Activated naive CD8-positive, alpha-beta T cell (primary cell): ENCODE measurements at regions not wholly inside any gene's neighbourhood (a gene's known extent, or its start where the extent isn't known, plus 50 kb on each side); places are given as distances from the start of the nearest gene placed in this dataset.

ENCODE experiments used
- H3K27ac Mint-ChIP-seq: one replicate; pipeline ENCODE4 v1.8.0; 2021; ENCODE audit warnings: mixed read lengths
- H3K27me3 Mint-ChIP-seq: one replicate; pipeline ENCODE4 v1.8.0; 2021; ENCODE audit warnings: mixed read lengths
- H3K36me3 Mint-ChIP-seq: one replicate; pipeline ENCODE4 v1.8.0; 2021; ENCODE audit warnings: mixed read lengths
- H3K4me1 Mint-ChIP-seq: one replicate; pipeline ENCODE4 v1.8.0; 2021; ENCODE audit warnings: low read depth, mixed read lengths
- H3K4me3 Mint-ChIP-seq: one replicate; pipeline ENCODE4 v1.8.0; 2021; ENCODE audit warnings: mild to moderate bottlenecking, mixed read lengths
- H3K9me3 Mint-ChIP-seq: one replicate; pipeline ENCODE4 v1.8.0; 2021; ENCODE audit warnings: low read depth, mixed read lengths

GRCh38 chrX:39904816-39905537 lies 192.8 kb downstream of the BCOR start:
- Mint-ChIP-seq H3K4me3 (no peak overlapping the region), H3K9me3 (no peaks in the 10 kb centered on the region), H3K27me3 (no peaks in the 10 kb centered on the region), H3K4me1 (peaks cover 9% of the 10 kb centered on the region), H3K27ac (no peak overlapping the region), H3K36me3 (no peaks in the 10 kb centered on the region)

GRCh38 chrX:39905538-39905891 lies 192.2 kb downstream of the BCOR start:
- H3K4me3 Mint-ChIP-seq, result no peak overlapping the region
- H3K36me3 Mint-ChIP-seq, result no peaks in the 10 kb centered on the region
- H3K9me3 Mint-ChIP-seq, result no peaks in the 10 kb centered on the region
- H3K27ac Mint-ChIP-seq, result no peak overlapping the region
- H3K4me1 Mint-ChIP-seq, result peaks cover 9% of the 10 kb centered on the region
- H3K27me3 Mint-ChIP-seq, result no peaks in the 10 kb centered on the region

DNA sequence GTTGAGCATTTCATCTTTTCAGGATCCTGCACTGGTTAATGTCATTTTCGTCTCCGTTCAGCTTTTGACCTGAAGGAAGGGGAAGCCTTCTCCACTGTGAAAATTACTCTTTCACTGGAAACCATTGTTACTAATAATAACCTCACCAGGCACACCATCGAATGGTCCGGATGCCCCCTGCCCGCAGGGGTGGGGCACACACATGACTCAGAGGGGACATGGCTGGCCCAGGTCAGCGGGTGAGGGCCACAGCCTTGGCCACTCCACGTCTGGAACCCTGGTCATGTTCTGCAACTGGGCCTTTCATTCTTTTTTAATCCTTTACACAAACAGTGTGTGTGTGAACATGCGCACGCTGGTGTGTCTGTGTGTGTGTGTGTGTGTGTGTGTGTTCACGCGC lies 191.8 kb downstream of the BCOR start:
- H3K9me3 Mint-ChIP-seq, result no peaks in the 10 kb centered on the region
- no peak overlapping the region for H3K27ac Mint-ChIP-seq
- no peaks in the 10 kb centered on the region for H3K27me3 Mint-ChIP-seq
- peaks cover 9% of the 10 kb centered on the region for H3K4me1 Mint-ChIP-seq
- H3K4me3 Mint-ChIP-seq, result no peak overlapping the region
- H3K36me3 Mint-ChIP-seq, result no peaks in the 10 kb centered on the region

DNA sequence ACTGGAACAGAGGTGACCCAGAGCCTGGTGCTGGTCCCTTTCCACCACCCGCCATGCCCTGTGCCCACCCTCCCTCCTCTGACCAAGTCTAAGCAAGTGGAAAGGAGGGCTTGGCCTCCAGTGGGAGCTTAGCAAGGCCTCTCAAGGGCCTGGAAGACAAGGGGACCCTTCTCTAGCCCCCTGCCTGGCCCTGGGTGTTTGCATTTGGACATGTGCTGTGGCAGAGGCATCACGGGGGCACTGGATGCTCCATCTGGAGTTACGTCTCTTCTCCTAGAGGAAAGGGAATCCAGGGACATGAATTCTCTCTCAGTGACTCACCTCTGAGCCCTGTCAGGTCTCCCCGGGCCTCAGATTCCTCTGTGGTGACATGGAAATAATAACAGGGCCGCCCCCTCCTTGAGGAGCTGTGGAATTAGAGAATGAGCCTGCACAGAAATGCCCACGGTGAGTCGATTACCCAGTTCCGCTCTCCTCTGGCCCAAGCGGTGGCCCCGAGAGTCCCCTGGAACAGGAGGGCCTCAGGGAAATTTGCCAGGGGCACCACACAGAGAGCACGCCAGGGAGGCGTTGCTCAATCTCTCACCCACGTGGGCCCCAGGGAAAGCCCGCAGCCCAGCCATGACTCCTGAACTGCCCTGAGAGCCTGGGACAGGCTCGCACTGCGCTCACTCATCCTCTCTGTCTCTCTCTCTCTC lies 189.6 kb downstream of the BCOR start:
- Mint-ChIP-seq H3K4me3 (no peak overlapping the region), H3K36me3 (no peaks in the 10 kb centered on the region), H3K27me3 (no peaks in the 10 kb centered on the region), H3K27ac (no peak overlapping the region), H3K9me3 (no peaks in the 10 kb centered on the region), H3K4me1 (peaks cover 8% of the 10 kb centered on the region)

DNA sequence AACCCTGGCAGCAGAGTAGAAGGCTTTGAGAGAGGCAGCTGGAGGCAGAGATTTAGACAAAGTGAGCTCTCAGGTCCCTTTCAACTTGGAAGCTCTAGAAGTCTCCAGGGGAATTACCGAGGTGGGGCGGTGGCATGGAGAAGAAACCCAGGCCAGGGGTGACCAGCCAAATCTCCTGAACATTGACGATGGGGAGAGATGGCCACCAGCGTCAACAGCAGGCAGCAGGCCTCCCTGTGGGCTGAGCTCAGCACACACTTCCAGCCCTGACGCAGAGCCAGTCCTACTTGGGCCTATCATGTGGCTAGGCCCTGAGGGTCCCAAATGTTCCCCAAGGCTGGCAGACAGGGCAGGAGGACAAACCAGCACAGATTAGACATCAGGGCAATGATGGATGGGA lies 187.8 kb downstream of the BCOR start:
- Mint-ChIP-seq H3K9me3 (no peaks in the 10 kb centered on the region), H3K4me3 (no peak overlapping the region), H3K27me3 (no peaks in the 10 kb centered on the region), H3K27ac (no peak overlapping the region), H3K4me1 (peaks cover 6% of the 10 kb centered on the region), H3K36me3 (no peaks in the 10 kb centered on the region)

DNA sequence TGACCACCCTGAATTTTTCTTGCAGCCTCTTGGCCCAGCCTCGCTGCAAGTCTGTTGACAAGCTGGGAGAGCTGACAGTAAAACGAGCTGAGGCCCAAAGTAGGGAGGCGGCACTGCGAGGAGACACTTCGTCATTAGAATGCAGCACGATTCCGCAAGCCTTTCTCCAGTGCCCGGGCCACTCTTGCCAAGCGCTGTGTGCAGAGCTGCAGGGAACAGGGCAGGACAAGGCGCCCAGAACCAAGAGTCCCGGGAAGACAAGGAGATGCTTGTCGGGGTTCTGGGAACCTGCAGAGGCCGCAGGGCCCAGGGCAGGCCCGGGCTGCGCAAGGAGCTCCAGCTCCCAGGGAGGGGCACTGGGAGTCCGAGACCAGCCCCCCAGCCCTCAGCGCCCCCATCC lies 187.1 kb downstream of the BCOR start:
- no peak overlapping the region for H3K27ac Mint-ChIP-seq
- H3K27me3 Mint-ChIP-seq, result no peaks in the 10 kb centered on the region
- H3K9me3 Mint-ChIP-seq, result no peaks in the 10 kb centered on the region
- H3K4me1 Mint-ChIP-seq, result peaks cover 3% of the 10 kb centered on the region
- no peaks in the 10 kb centered on the region for H3K36me3 Mint-ChIP-seq
- H3K4me3 Mint-ChIP-seq, result no peak overlapping the region

GRCh38 chrX:39911278-39911897 lies 186.4 kb downstream of the BCOR start:
- H3K9me3 Mint-ChIP-seq, result no peaks in the 10 kb centered on the region
- H3K27ac Mint-ChIP-seq, result no peak overlapping the region
- H3K36me3 Mint-ChIP-seq, result no peaks in the 10 kb centered on the region
- H3K4me1 Mint-ChIP-seq, result peaks cover 3% of the 10 kb centered on the region
- H3K4me3 Mint-ChIP-seq, result no peak overlapping the region
- H3K27me3 Mint-ChIP-seq, result no peaks in the 10 kb centered on the region

DNA sequence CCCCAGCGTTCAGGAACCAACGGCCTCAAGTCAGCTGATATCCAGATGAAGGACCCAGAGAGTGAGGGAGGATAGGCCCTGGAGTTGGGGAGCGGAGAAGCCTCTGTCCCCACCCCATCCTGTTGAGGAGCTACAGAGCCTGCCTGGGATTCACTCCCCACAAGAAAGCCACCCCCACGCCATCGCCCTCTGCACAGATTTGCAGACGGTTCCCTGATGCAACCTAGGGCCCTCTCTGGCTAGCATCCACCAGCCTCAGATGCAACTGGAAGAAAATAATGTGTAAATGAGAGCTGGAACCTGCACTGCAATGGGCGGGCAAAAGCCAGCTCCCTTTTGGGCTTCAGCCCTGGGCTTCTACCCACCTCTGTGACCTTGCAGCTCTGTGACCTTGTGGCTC lies 185.6 kb downstream of the BCOR start:
- Mint-ChIP-seq H3K4me1 (peaks cover 3% of the 10 kb centered on the region), H3K36me3 (no peaks in the 10 kb centered on the region), H3K27me3 (no peaks in the 10 kb centered on the region), H3K27ac (no peak overlapping the region), H3K4me3 (no peak overlapping the region), H3K9me3 (no peaks in the 10 kb centered on the region)

GRCh38 chrX:39915081-39915480 lies 182.7 kb downstream of the BCOR start:
- Mint-ChIP-seq H3K4me1 (no peaks in the 10 kb centered on the region), H3K27me3 (no peaks in the 10 kb centered on the region), H3K36me3 (no peaks in the 10 kb centered on the region), H3K4me3 (no peak overlapping the region), H3K9me3 (no peaks in the 10 kb centered on the region), H3K27ac (no peak overlapping the region)

GRCh38 chrX:39915596-39915995 lies 182.2 kb downstream of the BCOR start:
- Mint-ChIP-seq H3K4me3 (no peak overlapping the region), H3K9me3 (no peaks in the 10 kb centered on the region), H3K4me1 (no peaks in the 10 kb centered on the region), H3K36me3 (no peaks in the 10 kb centered on the region), H3K27me3 (no peaks in the 10 kb centered on the region), H3K27ac (no peak overlapping the region)

- Mint-ChIP-seq H3K27ac (no peak overlapping the region), H3K4me1 (no peaks in the 10 kb centered on the region), H3K4me3 (no peak overlapping the region), H3K27me3 (no peaks in the 10 kb centered on the region), H3K36me3 (no peaks in the 10 kb centered on the region), H3K9me3 (no peaks in the 10 kb centered on the region)
Measured at GRCh38 chrX:39921838-39922237, 175.9 kb downstream of the BCOR start.

DNA sequence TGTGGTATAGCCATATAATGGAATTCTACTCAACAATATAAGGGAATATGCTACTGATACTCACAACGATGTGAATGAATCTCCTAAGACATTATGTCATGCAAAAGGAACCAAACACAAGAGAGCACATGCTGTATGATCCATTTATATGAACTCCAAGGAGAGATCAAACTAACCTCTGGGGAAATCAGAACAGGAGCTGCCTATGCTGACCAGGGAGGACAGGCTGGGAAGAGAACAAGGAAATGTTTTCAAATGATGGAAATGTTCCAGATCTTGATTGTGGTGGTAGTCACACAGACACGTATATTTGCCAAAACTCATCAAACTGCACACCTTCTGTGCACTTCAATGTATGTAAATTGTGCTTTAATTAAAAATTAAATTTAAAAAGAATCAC lies 175.3 kb downstream of the BCOR start:
- H3K27ac Mint-ChIP-seq, result no peak overlapping the region
- no peaks in the 10 kb centered on the region for H3K27me3 Mint-ChIP-seq
- H3K4me1 Mint-ChIP-seq, result no peaks in the 10 kb centered on the region
- H3K4me3 Mint-ChIP-seq, result no peak overlapping the region
- no peaks in the 10 kb centered on the region for H3K9me3 Mint-ChIP-seq
- no peaks in the 10 kb centered on the region for H3K36me3 Mint-ChIP-seq

- H3K4me1 Mint-ChIP-seq, result no peaks in the 10 kb centered on the region
- H3K36me3 Mint-ChIP-seq, result no peaks in the 10 kb centered on the region
- no peak overlapping the region for H3K4me3 Mint-ChIP-seq
- no peak overlapping the region for H3K27ac Mint-ChIP-seq
- no peaks in the 10 kb centered on the region for H3K27me3 Mint-ChIP-seq
- no peaks in the 10 kb centered on the region for H3K9me3 Mint-ChIP-seq
Measured at GRCh38 chrX:39922926-39923325, 174.8 kb downstream of the BCOR start.

DNA sequence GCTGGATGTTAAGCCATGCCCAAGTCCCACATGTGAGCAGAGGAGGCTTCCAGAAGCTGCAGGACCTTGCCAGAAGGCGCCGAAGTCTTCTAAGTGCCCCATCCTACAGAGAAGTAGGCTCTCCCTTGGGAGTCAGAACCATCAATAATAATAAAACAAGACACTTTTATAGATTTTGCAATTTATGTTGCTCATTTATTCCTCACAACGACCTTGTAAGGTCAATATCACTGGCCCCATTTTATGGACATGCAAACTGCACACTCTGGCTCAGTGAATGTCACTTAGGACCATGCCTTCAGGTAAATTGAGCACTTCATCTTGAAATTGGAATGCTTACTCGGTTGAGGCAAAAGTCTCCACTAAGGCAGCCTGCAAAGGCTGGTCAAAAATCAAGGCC lies 170.4 kb downstream of the BCOR start:
- H3K27ac Mint-ChIP-seq, result no peak overlapping the region
- H3K4me3 Mint-ChIP-seq, result no peak overlapping the region
- no peaks in the 10 kb centered on the region for H3K27me3 Mint-ChIP-seq
- H3K4me1 Mint-ChIP-seq, result no peaks in the 10 kb centered on the region
- H3K9me3 Mint-ChIP-seq, result no peaks in the 10 kb centered on the region
- no peaks in the 10 kb centered on the region for H3K36me3 Mint-ChIP-seq

- H3K36me3 Mint-ChIP-seq, result no peaks in the 10 kb centered on the region
- no peaks in the 10 kb centered on the region for H3K4me1 Mint-ChIP-seq
- H3K27ac Mint-ChIP-seq, result no peak overlapping the region
- H3K27me3 Mint-ChIP-seq, result no peaks in the 10 kb centered on the region
- H3K9me3 Mint-ChIP-seq, result no peaks in the 10 kb centered on the region
- H3K4me3 Mint-ChIP-seq, result no peak overlapping the region
Measured at GRCh38 chrX:39928704-39929378, 168.9 kb downstream of the BCOR start.
